Muscle of arm (tissue), 1 donor: ENCODE measurements at regions not wholly inside any gene's neighbourhood (a gene's known extent, or its start where the extent isn't known, plus 50 kb on each side); places are given as distances from the start of the nearest gene placed in this dataset.

Experiments used
- DNase-seq: peaks from one replicate; pipeline ENCODE4 v3.0.0-alpha.2; 2013

- DNase-seq, result no peak
These were observed 76.6 kb upstream of the ITGA4 start for GRCh38 chr2:181380581-181380980.

- DNase-seq, result no peak
These were observed 72.3 kb upstream of the ITGA4 start for GRCh38 chr2:181384923-181385322.

- DNase-seq, result no peak
These were observed 67.7 kb upstream of the ITGA4 start for GRCh38 chr2:181389524-181389923.

GRCh38 chr2:181393472-181393871 is 63.7 kb upstream of the ITGA4 start:
- DNase-seq, result peak; percentile 43

- DNase-seq, result no peak
These were observed 62.3 kb upstream of the ITGA4 start for GRCh38 chr2:181394741-181395437.

GRCh38 chr2:181395851-181396250 is 61.3 kb upstream of the ITGA4 start:
- DNase-seq, result no peak

- DNase-seq, result no peak
These were observed 60.7 kb upstream of the ITGA4 start for GRCh38 chr2:181396256-181397123.

GRCh38 chr2:181397331-181397730 is 59.9 kb upstream of the ITGA4 start:
- no peak for DNase-seq

- DNase-seq, result no peak
These were observed 59.2 kb upstream of the ITGA4 start for GRCh38 chr2:181398000-181398399.

- DNase-seq, result no peak
These were observed 58.2 kb upstream of the ITGA4 start for GRCh38 chr2:181399027-181399426.

- DNase-seq, result no peak
These were observed 52.7 kb upstream of the ITGA4 start for GRCh38 chr2:181404472-181404871.

GRCh38 chr2:181407171-181407570 is 50.0 kb upstream of the ITGA4 start:
- no peak for DNase-seq
